Activated CD8-positive, alpha-beta T cell treated with anti-CD3 and anti-CD28 coated beads for 36 hours (primary cell): ENCODE measurements at regions not wholly inside any gene's neighbourhood (a gene's known extent, or its start where the extent isn't known, plus 50 kb on each side); places are given as distances from the start of the nearest gene placed in this dataset.

Experiments used
- ATAC-seq: fragments of 200-7000 bp; cut with Tn5 transposase; one replicate; pipeline ENCODE4 v1.10.0; 2021; ENCODE audit warnings: mild to moderate bottlenecking, moderate library complexity
- CTCF ChIA-PET: fragments of 350-600 bp; sonication (Branson Sonifier 250); formaldehyde crosslinking; loops from one replicate; lab custom pipeline; 2021; ENCODE audit warnings: antibody characterized with exemption; lab: Charles Lee
- POLR2A ChIA-PET: fragments of 350-600 bp; sonication (Branson Sonifier 250); formaldehyde crosslinking; loops from one replicate; lab custom pipeline; 2021; ENCODE audit warnings: antibody characterized with exemption; lab: Charles Lee
- DNase-seq: peaks from one replicate; pipeline ENCODE4 v3.0.0-alpha.2; 2020
- H3K27ac Mint-ChIP-seq: one replicate; pipeline ENCODE4 v1.8.0; 2021; ENCODE audit warnings: mild to moderate bottlenecking, mixed read lengths
- H3K27me3 Mint-ChIP-seq: one replicate; pipeline ENCODE4 v1.8.0; 2021; ENCODE audit warnings: mixed read lengths
- H3K36me3 Mint-ChIP-seq: one replicate; pipeline ENCODE4 v1.8.0; 2021; ENCODE audit warnings: low read depth, mixed read lengths
- H3K4me1 Mint-ChIP-seq: one replicate; pipeline ENCODE4 v1.8.0; 2021; ENCODE audit warnings: low read depth, mixed read lengths
- H3K4me3 Mint-ChIP-seq: one replicate; pipeline ENCODE4 v1.8.0; 2021; ENCODE audit warnings: mild to moderate bottlenecking, moderate library complexity, mixed read lengths
- H3K9me3 Mint-ChIP-seq: one replicate; pipeline ENCODE4 v1.8.0; 2021; ENCODE audit warnings: mixed read lengths
- CTCF ChIP-seq: fragments of 200-600 bp; IDR thresholded peaks from one replicate; pipeline ENCODE4 v1.8.0; 2022; ENCODE audit warnings: antibody characterized with exemption, mild to moderate bottlenecking
- intact Hi-C: fragments of 100-400 bp; cut with micrococcal nuclease; formaldehyde crosslinking; loops from one replicate; pipeline ENCODE4 v1.10.0; 2022

GRCh38 chr4:12586242-12587006, 897.7 kb downstream of the RAB28 start:
- ChIA-PET POLR2A (no interaction called here), CTCF (no interaction called here)
- intact Hi-C loops = no loop called here
- Mint-ChIP-seq H3K4me3 (no peak overlapping the region), H3K36me3 (no peaks in the 10 kb centered on the region), H3K9me3 (peaks cover 2% of the 10 kb centered on the region), H3K27ac (no peak overlapping the region), H3K27me3 (no peaks in the 10 kb centered on the region), H3K4me1 (no peaks in the 10 kb centered on the region)
- ATAC-seq = no peak
- no peak for DNase-seq
- TF ChIP-seq CTCF = no peak

GRCh38 chr4:12584116-12584875, 899.8 kb downstream of the RAB28 start:
- TF ChIP-seq CTCF = no peak
- Mint-ChIP-seq H3K9me3 (peaks cover 2% of the 10 kb centered on the region), H3K4me1 (no peaks in the 10 kb centered on the region), H3K27me3 (no peaks in the 10 kb centered on the region), H3K4me3 (no peak overlapping the region), H3K27ac (no peak overlapping the region), H3K36me3 (no peaks in the 10 kb centered on the region)
- POLR2A ChIA-PET = no interaction called here
- ATAC-seq (no peak), DNase-seq (no peak)
- CTCF ChIA-PET = interaction anchor here (1.0 kb wide), 1 partner anchor 48 kb away, joined by 4 read pairs; no protein-coding TSS in a partner anchor
- intact Hi-C loops = no loop called here

GRCh38 chr4:12583275-12583674, 900.9 kb downstream of the RAB28 start:
- ChIA-PET POLR2A (no interaction called here), CTCF (interaction anchor here (1.0 kb wide), 1 partner anchor 50 kb away, joined by 4 read pairs; no protein-coding TSS in a partner anchor)
- H3K9me3 Mint-ChIP-seq = peaks cover 1% of the 10 kb centered on the region
- H3K4me1 Mint-ChIP-seq = no peaks in the 10 kb centered on the region
- H3K27ac Mint-ChIP-seq = no peak overlapping the region
- H3K4me3 Mint-ChIP-seq = no peak overlapping the region
- DNase-seq = no peak
- no peak for ATAC-seq
- no peak for TF ChIP-seq CTCF
- intact Hi-C loops = no loop called here
- no peaks in the 10 kb centered on the region for H3K27me3 Mint-ChIP-seq
- H3K36me3 Mint-ChIP-seq = no peaks in the 10 kb centered on the region

- CTCF ChIA-PET = no interaction called here
- no peak for TF ChIP-seq CTCF
- POLR2A ChIA-PET = no interaction called here
Measured at GRCh38 chr4:12580787-12581186, 903.4 kb downstream of the RAB28 start.

GRCh38 chr4:12579172-12579571, 905.0 kb downstream of the RAB28 start:
- intact Hi-C loops = no loop called here
- POLR2A ChIA-PET = no interaction called here
- Mint-ChIP-seq H3K36me3 (no peaks in the 10 kb centered on the region), H3K4me1 (no peaks in the 10 kb centered on the region), H3K27ac (no peak overlapping the region), H3K27me3 (no peaks in the 10 kb centered on the region), H3K9me3 (no peaks in the 10 kb centered on the region), H3K4me3 (no peak overlapping the region)
- TF ChIP-seq CTCF = no peak
- CTCF ChIA-PET = no interaction called here
- ATAC-seq = no peak
- no peak for DNase-seq

More at GRCh38 chr4:12580787-12581186, 903.4 kb downstream of the RAB28 start:
- no peak overlapping the region for H3K4me3 Mint-ChIP-seq
- intact Hi-C loops = no loop called here
- H3K4me1 Mint-ChIP-seq = no peaks in the 10 kb centered on the region
- H3K27ac Mint-ChIP-seq = no peak overlapping the region
- no peaks in the 10 kb centered on the region for H3K36me3 Mint-ChIP-seq
- no peaks in the 10 kb centered on the region for H3K27me3 Mint-ChIP-seq
- H3K9me3 Mint-ChIP-seq = no peaks in the 10 kb centered on the region
- no peak for ATAC-seq
- no peak for DNase-seq
